ENCODE measurements at regions not wholly inside any gene's neighbourhood (a gene's known extent, or its start where the extent isn't known, plus 50 kb on each side); places are given as distances from the start of the nearest gene placed in this dataset.

DNA sequence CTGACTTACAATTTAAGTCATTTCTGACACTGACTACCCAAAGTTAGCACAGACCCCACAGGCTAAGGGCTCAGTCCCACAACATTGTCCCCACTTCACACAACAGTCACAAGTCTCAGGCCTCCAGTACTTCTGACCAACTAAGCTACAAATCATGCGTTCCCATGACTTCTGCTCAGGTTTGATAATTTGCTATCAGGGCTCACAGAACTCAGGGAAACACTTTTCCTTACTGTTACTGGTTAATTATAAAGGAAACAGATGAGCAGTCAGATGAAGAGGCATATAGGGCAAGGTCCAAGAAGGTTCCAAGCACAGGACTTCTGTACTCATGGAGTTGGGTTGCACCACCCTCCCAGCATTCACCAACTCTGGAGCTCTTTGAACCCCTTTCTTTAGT is 151.2 kb upstream of the TNR start:
- Histone ChIP-seq H3K4me3 (ENCODE audit: low read depth, low read length) (no peak overlapping the region), H3K36me3 (ENCODE audit: insufficient read depth, low read length) (no peaks in the 10 kb centered on the region), H3K4me1 (ENCODE audit: control insufficient read depth, insufficient read depth, low read length, unreplicated experiment) (no peaks in the 10 kb centered on the region), H3K27ac (ENCODE audit: low read depth, low read length) (no peak overlapping the region), H3K27me3 (ENCODE audit: insufficient read depth, low read length) (no peaks in the 10 kb centered on the region), H3K79me2 (ENCODE audit: control insufficient read depth, insufficient read depth, low read length, unreplicated experiment) (no peaks in the 10 kb centered on the region), H2AFZ (ENCODE audit: low read length, unreplicated experiment) (no peak overlapping the region)

DNA sequence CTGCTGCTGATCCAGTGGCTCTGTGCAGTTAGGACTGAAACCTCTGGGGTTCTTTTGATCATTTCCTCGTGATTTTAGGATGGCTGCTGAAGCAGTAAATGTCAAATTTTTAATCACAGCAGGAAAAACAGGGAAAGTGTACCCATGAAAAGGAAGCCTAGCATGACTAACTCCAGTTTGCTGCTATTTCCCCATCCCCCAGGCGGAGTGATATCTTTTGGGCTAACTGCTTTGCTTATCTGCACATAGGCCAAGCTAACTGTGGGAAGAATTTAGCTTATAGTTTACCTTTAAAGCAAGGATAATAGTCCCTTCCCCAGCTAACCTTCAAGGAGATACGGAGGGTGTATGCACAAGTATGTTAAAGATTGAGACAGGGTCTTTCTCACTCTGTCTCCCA is 149.8 kb upstream of the TNR start:
- Histone ChIP-seq H3K27me3 (ENCODE audit: insufficient read depth, low read length) (no peaks in the 10 kb centered on the region), H3K79me2 (ENCODE audit: control insufficient read depth, insufficient read depth, low read length, unreplicated experiment) (no peaks in the 10 kb centered on the region), H2AFZ (ENCODE audit: low read length, unreplicated experiment) (no peak overlapping the region), H3K36me3 (ENCODE audit: insufficient read depth, low read length) (no peaks in the 10 kb centered on the region), H3K4me3 (ENCODE audit: low read depth, low read length) (no peak overlapping the region), H3K4me1 (ENCODE audit: control insufficient read depth, insufficient read depth, low read length, unreplicated experiment) (no peaks in the 10 kb centered on the region), H3K27ac (ENCODE audit: low read depth, low read length) (no peak overlapping the region)

DNA sequence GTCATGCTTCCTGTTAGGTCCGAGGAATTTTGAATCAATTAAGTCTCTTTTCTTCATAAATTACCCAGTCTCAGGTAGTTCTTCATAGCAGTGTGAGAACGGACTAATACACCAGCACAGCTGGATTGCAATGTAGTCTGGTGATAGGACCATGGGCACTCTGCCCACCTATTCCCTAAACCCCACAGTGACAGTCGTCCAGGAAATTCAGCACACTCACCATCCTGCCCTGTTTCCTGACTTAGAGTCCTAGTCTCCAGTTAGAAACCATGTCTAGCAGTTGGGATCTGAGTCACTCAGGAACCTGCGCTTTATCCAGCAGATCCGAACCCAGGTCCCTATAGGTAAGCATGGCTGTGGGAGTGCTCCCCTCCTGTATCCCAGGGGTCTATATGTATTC is 149.3 kb upstream of the TNR start:
- Histone ChIP-seq H3K79me2 (ENCODE audit: control insufficient read depth, insufficient read depth, low read length, unreplicated experiment) (no peaks in the 10 kb centered on the region), H3K27ac (ENCODE audit: low read depth, low read length) (no peak overlapping the region), H3K4me3 (ENCODE audit: low read depth, low read length) (no peak overlapping the region), H3K36me3 (ENCODE audit: insufficient read depth, low read length) (no peaks in the 10 kb centered on the region), H2AFZ (ENCODE audit: low read length, unreplicated experiment) (no peak overlapping the region), H3K27me3 (ENCODE audit: insufficient read depth, low read length) (no peaks in the 10 kb centered on the region), H3K4me1 (ENCODE audit: control insufficient read depth, insufficient read depth, low read length, unreplicated experiment) (no peaks in the 10 kb centered on the region)

DNA sequence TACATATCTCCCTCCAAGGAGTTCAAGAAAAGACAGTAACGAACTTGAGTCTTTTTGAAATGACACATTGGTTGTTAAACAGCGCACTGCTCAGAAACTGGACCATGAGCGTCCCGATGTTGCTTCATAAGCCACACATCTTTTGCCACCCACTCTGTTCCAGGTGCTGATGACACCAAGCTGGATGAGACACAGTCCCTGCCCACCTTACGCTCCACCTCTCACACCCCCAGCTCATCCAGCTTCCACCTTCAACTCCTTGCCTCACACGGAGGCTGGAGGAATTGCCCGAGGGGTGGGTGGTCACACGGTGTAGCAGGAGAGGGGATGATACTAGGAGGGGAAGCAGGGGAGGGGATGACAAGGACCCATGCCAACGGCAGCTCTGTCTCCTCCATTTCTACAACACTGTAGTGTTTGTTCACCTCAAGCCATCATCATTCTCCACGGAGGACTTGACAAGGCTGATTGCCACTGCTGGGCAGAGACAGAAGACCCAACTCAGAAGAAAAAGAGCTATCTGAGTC is 148.5 kb upstream of the TNR start:
- H3K4me1 ChIP-seq (ENCODE audit: control insufficient read depth, insufficient read depth, low read length, unreplicated experiment), result no peaks in the 10 kb centered on the region
- no peak overlapping the region for H3K27ac ChIP-seq (ENCODE audit: low read depth, low read length)
- no peaks in the 10 kb centered on the region for H3K27me3 ChIP-seq (ENCODE audit: insufficient read depth, low read length)
- H2AFZ ChIP-seq (ENCODE audit: low read length, unreplicated experiment), result no peak overlapping the region
- H3K36me3 ChIP-seq (ENCODE audit: insufficient read depth, low read length), result no peaks in the 10 kb centered on the region
- no peaks in the 10 kb centered on the region for H3K79me2 ChIP-seq (ENCODE audit: control insufficient read depth, insufficient read depth, low read length, unreplicated experiment)
- no peak overlapping the region for H3K4me3 ChIP-seq (ENCODE audit: low read depth, low read length)

DNA sequence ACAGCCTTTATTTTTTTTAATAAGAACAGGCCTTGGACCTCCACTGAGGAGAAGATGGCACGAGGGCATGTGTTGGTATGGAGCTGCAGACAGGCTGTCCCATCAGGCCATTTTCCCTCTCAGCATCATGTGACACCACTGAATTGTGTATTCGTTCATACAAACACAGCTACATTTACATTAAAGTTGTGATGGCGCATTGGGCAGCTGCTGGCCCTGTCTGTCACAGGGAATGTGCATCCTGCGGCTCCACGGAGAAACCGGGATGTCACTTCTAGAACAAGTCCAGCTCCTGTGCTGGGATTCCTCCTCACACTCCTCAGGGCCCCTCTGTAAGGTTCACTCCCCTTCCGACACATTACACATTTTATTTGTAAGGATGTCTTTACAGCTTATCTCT is 147.6 kb upstream of the TNR start:
- Histone ChIP-seq H2AFZ (ENCODE audit: low read length, unreplicated experiment) (no peak overlapping the region), H3K27me3 (ENCODE audit: insufficient read depth, low read length) (no peaks in the 10 kb centered on the region), H3K4me1 (ENCODE audit: control insufficient read depth, insufficient read depth, low read length, unreplicated experiment) (no peaks in the 10 kb centered on the region), H3K79me2 (ENCODE audit: control insufficient read depth, insufficient read depth, low read length, unreplicated experiment) (no peaks in the 10 kb centered on the region), H3K27ac (ENCODE audit: low read depth, low read length) (no peak overlapping the region), H3K4me3 (ENCODE audit: low read depth, low read length) (no peak overlapping the region), H3K36me3 (ENCODE audit: insufficient read depth, low read length) (no peaks in the 10 kb centered on the region)

DNA sequence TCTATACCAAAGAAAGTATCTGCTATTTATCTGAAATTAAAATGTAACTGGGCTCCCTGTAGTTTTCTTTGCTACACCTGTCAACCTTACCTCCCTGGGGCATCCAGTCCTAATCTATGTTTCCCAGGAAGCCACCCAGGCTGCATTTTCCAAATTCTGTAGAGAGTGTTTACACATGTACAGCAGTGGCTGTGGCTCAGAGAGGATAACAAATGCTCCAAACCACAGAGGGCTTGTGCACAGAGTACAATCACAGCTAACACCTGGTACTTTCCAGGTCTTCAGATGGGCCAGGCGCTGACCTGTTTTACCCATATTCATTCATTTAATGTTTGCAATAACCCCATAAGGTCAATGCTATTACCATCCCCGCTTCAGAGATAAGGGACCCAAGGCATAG is 146.5 kb upstream of the TNR start:
- Histone ChIP-seq H3K4me3 (ENCODE audit: low read depth, low read length) (no peak overlapping the region), H3K4me1 (ENCODE audit: control insufficient read depth, insufficient read depth, low read length, unreplicated experiment) (no peaks in the 10 kb centered on the region), H3K27me3 (ENCODE audit: insufficient read depth, low read length) (no peaks in the 10 kb centered on the region), H3K27ac (ENCODE audit: low read depth, low read length) (no peak overlapping the region), H3K79me2 (ENCODE audit: control insufficient read depth, insufficient read depth, low read length, unreplicated experiment) (no peaks in the 10 kb centered on the region), H3K36me3 (ENCODE audit: insufficient read depth, low read length) (no peaks in the 10 kb centered on the region), H2AFZ (ENCODE audit: low read length, unreplicated experiment) (no peak overlapping the region)

DNA sequence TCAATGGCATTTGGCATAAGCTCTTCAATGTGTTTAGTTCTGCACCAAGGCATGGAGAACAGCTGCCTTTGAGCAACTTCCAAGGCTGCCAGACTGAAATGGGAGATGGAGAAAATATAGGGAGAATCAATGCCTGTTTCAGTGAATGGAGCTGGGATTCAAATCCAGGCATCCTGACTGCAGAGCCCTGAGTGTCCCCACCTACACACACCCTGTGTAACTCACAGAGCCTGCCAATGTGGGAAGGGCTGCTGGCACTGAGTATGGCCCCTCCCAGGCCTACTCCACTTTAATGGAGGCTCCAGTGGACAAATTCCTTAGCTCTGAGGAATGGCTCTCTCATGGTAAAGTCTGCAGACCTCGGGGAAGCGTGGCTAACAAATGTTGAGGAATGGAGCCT is 145.6 kb upstream of the TNR start:
- H3K27me3 ChIP-seq (ENCODE audit: insufficient read depth, low read length), result no peaks in the 10 kb centered on the region
- H3K79me2 ChIP-seq (ENCODE audit: control insufficient read depth, insufficient read depth, low read length, unreplicated experiment), result no peaks in the 10 kb centered on the region
- no peak overlapping the region for H3K4me3 ChIP-seq (ENCODE audit: low read depth, low read length)
- H3K36me3 ChIP-seq (ENCODE audit: insufficient read depth, low read length), result no peaks in the 10 kb centered on the region
- H3K27ac ChIP-seq (ENCODE audit: low read depth, low read length), result no peak overlapping the region
- no peaks in the 10 kb centered on the region for H3K4me1 ChIP-seq (ENCODE audit: control insufficient read depth, insufficient read depth, low read length, unreplicated experiment)
- no peak overlapping the region for H2AFZ ChIP-seq (ENCODE audit: low read length, unreplicated experiment)

DNA sequence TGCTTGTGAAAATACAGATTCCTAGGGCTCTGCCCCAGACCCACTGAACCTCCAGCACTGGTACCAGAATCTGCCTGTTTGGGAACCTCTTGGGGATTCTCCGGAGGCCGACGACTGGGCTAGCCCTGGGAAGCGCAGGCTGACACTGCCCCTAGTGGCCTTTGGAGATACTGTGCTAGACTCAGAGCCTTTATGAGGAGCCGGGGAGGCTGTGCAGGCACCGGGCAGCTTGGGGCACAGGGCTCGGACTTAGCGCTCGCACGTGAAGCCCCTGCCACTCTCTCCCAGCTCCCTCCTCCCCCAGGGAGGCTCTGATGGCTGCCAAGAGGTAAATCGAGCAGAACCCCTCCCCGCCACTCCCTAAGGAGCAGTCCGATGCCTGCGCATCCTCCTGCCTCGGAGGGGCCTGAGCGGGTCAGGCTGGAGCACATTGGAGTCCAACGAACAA is 144.6 kb upstream of the TNR start:
- Histone ChIP-seq H3K27ac (ENCODE audit: low read depth, low read length) (no peak overlapping the region), H3K4me3 (ENCODE audit: low read depth, low read length) (no peak overlapping the region), H2AFZ (ENCODE audit: low read length, unreplicated experiment) (no peak overlapping the region), H3K36me3 (ENCODE audit: insufficient read depth, low read length) (no peaks in the 10 kb centered on the region), H3K79me2 (ENCODE audit: control insufficient read depth, insufficient read depth, low read length, unreplicated experiment) (no peaks in the 10 kb centered on the region), H3K27me3 (ENCODE audit: insufficient read depth, low read length) (no peaks in the 10 kb centered on the region), H3K4me1 (ENCODE audit: control insufficient read depth, insufficient read depth, low read length, unreplicated experiment) (no peaks in the 10 kb centered on the region)

DNA sequence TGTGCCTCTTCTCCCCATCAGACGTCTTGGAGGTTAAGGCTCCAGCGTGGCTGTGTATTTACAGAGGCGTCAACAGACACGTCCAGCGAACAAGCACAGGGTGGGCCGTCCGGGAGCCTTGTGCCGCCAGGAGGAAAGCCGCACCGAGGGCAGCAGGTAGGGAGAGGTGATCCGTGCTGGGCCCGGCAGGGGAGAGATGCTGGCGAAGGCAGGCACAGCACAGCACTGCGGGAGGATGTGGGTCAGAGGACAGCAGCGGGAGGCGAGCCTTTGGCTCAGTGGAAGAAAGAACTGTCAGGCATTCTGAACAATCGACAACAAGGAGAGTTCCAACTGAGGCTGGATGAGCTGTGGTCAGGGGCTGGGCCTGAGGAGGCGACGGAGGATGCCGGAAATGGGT is 144.1 kb upstream of the TNR start:
- Histone ChIP-seq H3K79me2 (ENCODE audit: control insufficient read depth, insufficient read depth, low read length, unreplicated experiment) (no peaks in the 10 kb centered on the region), H2AFZ (ENCODE audit: low read length, unreplicated experiment) (no peak overlapping the region), H3K36me3 (ENCODE audit: insufficient read depth, low read length) (no peaks in the 10 kb centered on the region), H3K27ac (ENCODE audit: low read depth, low read length) (no peak overlapping the region), H3K4me1 (ENCODE audit: control insufficient read depth, insufficient read depth, low read length, unreplicated experiment) (no peaks in the 10 kb centered on the region), H3K4me3 (ENCODE audit: low read depth, low read length) (no peak overlapping the region), H3K27me3 (ENCODE audit: insufficient read depth, low read length) (no peaks in the 10 kb centered on the region)

DNA sequence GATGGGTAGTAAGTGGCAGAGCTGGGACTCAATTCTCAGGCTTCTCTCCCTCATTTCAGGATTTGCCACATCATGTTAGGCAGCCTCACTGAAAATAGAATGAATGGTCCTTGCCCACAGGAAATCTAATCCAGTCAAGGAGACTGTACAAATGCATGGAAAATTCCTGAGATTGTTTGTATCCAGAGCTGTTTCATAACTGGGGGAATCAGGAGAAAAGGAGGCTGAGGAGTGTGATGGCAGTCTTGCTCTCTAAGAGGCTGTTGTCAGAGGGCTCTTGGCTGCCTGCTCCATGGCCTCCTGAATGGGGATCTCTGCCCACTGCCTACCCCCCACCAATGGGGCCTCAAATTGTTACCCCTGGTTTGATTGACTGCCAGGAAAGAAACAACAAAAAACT is 141.9 kb upstream of the TNR start:
- Histone ChIP-seq H3K4me1 (ENCODE audit: control insufficient read depth, insufficient read depth, low read length, unreplicated experiment) (no peaks in the 10 kb centered on the region), H3K4me3 (ENCODE audit: low read depth, low read length) (no peak overlapping the region), H3K27me3 (ENCODE audit: insufficient read depth, low read length) (no peaks in the 10 kb centered on the region), H2AFZ (ENCODE audit: low read length, unreplicated experiment) (no peak overlapping the region), H3K36me3 (ENCODE audit: insufficient read depth, low read length) (no peaks in the 10 kb centered on the region), H3K27ac (ENCODE audit: low read depth, low read length) (no peak overlapping the region), H3K79me2 (ENCODE audit: control insufficient read depth, insufficient read depth, low read length, unreplicated experiment) (no peaks in the 10 kb centered on the region)

DNA sequence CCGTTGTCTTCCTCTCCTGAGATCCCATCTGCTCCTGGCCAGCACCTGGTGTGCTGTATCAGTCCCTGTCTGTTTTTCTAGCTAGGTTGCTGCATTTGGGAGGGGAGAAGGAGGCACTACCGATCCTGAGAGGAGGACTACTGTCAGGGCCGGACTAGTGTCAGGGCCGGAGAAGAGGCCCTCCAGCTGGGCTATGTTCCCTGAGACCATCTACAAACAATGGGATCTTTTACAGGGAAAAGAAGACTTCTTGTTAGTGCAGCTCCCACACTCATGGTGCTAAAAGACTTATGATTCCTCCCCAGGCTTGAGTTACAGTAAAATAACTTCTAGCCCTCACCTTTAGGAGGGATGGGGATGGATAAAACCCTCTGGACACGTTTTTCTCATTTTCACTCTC is 141.0 kb upstream of the TNR start:
- no peak overlapping the region for H3K4me3 ChIP-seq (ENCODE audit: low read depth, low read length)
- no peak overlapping the region for H3K27ac ChIP-seq (ENCODE audit: low read depth, low read length)
- H3K79me2 ChIP-seq (ENCODE audit: control insufficient read depth, insufficient read depth, low read length, unreplicated experiment), result no peaks in the 10 kb centered on the region
- H3K27me3 ChIP-seq (ENCODE audit: insufficient read depth, low read length), result no peaks in the 10 kb centered on the region
- H3K4me1 ChIP-seq (ENCODE audit: control insufficient read depth, insufficient read depth, low read length, unreplicated experiment), result no peaks in the 10 kb centered on the region
- H3K36me3 ChIP-seq (ENCODE audit: insufficient read depth, low read length), result no peaks in the 10 kb centered on the region
- no peak overlapping the region for H2AFZ ChIP-seq (ENCODE audit: low read length, unreplicated experiment)
